ENCODE measurements at regions not wholly inside any gene's neighbourhood (a gene's known extent, or its start where the extent isn't known, plus 50 kb on each side); places are given as distances from the start of the nearest gene placed in this dataset.

- Histone ChIP-seq H3K4me1 (no peaks in the 10 kb centered on the region), H3K27me3 (no peaks in the 10 kb centered on the region), H3K9me3 (no peaks in the 10 kb centered on the region), H3K27ac (no peak overlapping the region), H3K4me3 (no peak overlapping the region), H3K36me3 (no peaks in the 10 kb centered on the region)
- intact Hi-C loops (cut with DNase I) = no loop called here
- WGBS, 2 donors = 86 to 93% methylated on average over 5 of the region's 5 CpGs
- no peak for TF ChIP-seq POLR2AphosphoS5 (IDR thresholded peaks at IDR 0.05)
- TF ChIP-seq, protein P1, sequence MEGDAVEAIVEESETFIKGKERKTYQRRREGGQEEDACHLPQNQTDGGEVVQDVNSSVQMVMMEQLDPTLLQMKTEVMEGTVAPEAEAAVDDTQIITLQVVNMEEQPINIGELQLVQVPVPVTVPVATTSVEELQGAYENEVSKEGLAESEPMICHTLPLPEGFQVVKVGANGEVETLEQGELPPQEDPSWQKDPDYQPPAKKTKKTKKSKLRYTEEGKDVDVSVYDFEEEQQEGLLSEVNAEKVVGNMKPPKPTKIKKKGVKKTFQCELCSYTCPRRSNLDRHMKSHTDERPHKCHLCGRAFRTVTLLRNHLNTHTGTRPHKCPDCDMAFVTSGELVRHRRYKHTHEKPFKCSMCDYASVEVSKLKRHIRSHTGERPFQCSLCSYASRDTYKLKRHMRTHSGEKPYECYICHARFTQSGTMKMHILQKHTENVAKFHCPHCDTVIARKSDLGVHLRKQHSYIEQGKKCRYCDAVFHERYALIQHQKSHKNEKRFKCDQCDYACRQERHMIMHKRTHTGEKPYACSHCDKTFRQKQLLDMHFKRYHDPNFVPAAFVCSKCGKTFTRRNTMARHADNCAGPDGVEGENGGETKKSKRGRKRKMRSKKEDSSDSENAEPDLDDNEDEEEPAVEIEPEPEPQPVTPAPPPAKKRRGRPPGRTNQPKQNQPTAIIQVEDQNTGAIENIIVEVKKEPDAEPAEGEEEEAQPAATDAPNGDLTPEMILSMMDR (IDR thresholded peaks at IDR 0.05) = no peak
- TF ChIP-seq POLR2A (IDR thresholded peaks at IDR 0.05) = no peak
- TF ChIP-seq EP300 (IDR thresholded peaks at IDR 0.05) = no peak
- DNase-seq = no peak
Measured at GRCh38 chr1:190578017-190578416, 100.4 kb upstream of the BRINP3 start.

- H3K27me3 ChIP-seq = no peaks in the 10 kb centered on the region
- DNase-seq = no peak
- intact Hi-C loops (cut with DNase I) = no loop called here
- no peaks in the 10 kb centered on the region for H3K36me3 ChIP-seq
- TF ChIP-seq POLR2AphosphoS5 (IDR thresholded peaks at IDR 0.05) (no peak), POLR2A (IDR thresholded peaks at IDR 0.05) (no peak), EP300 (IDR thresholded peaks at IDR 0.05) (no peak)
- TF ChIP-seq, protein P1 (IDR thresholded peaks at IDR 0.05) = no peak
- WGBS, 2 donors = 89 to 93% methylated on average over 6 of the region's 6 CpGs
- H3K9me3 ChIP-seq = no peaks in the 10 kb centered on the region
- H3K4me3 ChIP-seq = no peak overlapping the region
- no peak overlapping the region for H3K27ac ChIP-seq
- H3K4me1 ChIP-seq = no peaks in the 10 kb centered on the region
Measured at GRCh38 chr1:190578526-190578925, 100.9 kb upstream of the BRINP3 start.

GRCh38 chr1:190579552-190580193, 102.0 kb upstream of the BRINP3 start:
- intact Hi-C loops (cut with DNase I) = no loop called here
- TF ChIP-seq POLR2AphosphoS5 (IDR thresholded peaks at IDR 0.05) (no peak), EP300 (IDR thresholded peaks at IDR 0.05) (no peak), POLR2A (IDR thresholded peaks at IDR 0.05) (no peak)
- TF ChIP-seq, protein P1 (IDR thresholded peaks at IDR 0.05) = no peak
- no peak overlapping the region for H3K4me3 ChIP-seq

DNA sequence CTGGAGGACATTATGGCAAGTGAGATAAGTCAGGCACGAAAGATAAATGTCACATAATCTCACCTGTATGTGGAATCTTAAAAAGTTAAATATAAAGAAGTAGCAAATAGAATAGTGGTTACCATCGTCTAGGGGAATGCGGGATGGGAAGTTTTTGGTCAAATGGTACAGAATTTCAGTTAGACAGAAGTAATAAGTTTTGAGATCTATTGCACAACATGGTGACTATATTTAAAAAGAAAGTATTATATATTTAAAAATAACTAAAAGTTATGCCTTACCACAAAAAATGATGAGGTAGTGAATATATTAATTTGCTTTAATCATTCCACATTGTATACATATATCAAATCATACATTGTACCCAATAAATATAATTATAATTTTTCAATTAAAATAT, 106.2 kb upstream of the BRINP3 start:
- 87 to 91% methylated on average over 3 of the region's 3 CpGs for WGBS, 2 donors
- TF ChIP-seq POLR2A (IDR thresholded peaks at IDR 0.05) (no peak), POLR2AphosphoS5 (IDR thresholded peaks at IDR 0.05) (no peak), EP300 (IDR thresholded peaks at IDR 0.05) (no peak)
- TF ChIP-seq, protein P1 (IDR thresholded peaks at IDR 0.05) = no peak
- no peak for DNase-seq
- intact Hi-C loops (cut with DNase I) = no loop called here
- Histone ChIP-seq H3K9me3 (no peaks in the 10 kb centered on the region), H3K36me3 (no peaks in the 10 kb centered on the region), H3K4me1 (no peaks in the 10 kb centered on the region), H3K27ac (no peak overlapping the region), H3K27me3 (no peaks in the 10 kb centered on the region), H3K4me3 (no peak overlapping the region)

More at GRCh38 chr1:190579552-190580193, 102.0 kb upstream of the BRINP3 start:
- DNase-seq = no peak
- Histone ChIP-seq H3K36me3 (no peaks in the 10 kb centered on the region), H3K4me1 (no peaks in the 10 kb centered on the region), H3K27me3 (no peaks in the 10 kb centered on the region), H3K27ac (no peak overlapping the region), H3K9me3 (no peaks in the 10 kb centered on the region)
- 15 to 38% methylated on average over 1 of the region's 1 CpG for WGBS, 2 donors

- WGBS, 2 donors = 78 to 90% methylated on average over 1 of the region's 1 CpG
Measured at GRCh38 chr1:190588424-190588823, 110.8 kb upstream of the BRINP3 start.

More at GRCh38 chr1:190588424-190588823, 110.8 kb upstream of the BRINP3 start:
- no peaks in the 10 kb centered on the region for H3K27me3 ChIP-seq
- no peaks in the 10 kb centered on the region for H3K36me3 ChIP-seq
- H3K27ac ChIP-seq = no peak overlapping the region
- DNase-seq = no peak
- no peak overlapping the region for H3K4me3 ChIP-seq
- TF ChIP-seq, protein P1 (IDR thresholded peaks at IDR 0.05) = no peak
- TF ChIP-seq EP300 (IDR thresholded peaks at IDR 0.05) (no peak), POLR2A (IDR thresholded peaks at IDR 0.05) (no peak)
- H3K9me3 ChIP-seq = no peaks in the 10 kb centered on the region
- no peaks in the 10 kb centered on the region for H3K4me1 ChIP-seq
- intact Hi-C loops (cut with DNase I) = no loop called here
